ENCODE measurements at regions not wholly inside any gene's neighbourhood (a gene's known extent, or its start where the extent isn't known, plus 50 kb on each side); places are given as distances from the start of the nearest gene placed in this dataset.

DNA sequence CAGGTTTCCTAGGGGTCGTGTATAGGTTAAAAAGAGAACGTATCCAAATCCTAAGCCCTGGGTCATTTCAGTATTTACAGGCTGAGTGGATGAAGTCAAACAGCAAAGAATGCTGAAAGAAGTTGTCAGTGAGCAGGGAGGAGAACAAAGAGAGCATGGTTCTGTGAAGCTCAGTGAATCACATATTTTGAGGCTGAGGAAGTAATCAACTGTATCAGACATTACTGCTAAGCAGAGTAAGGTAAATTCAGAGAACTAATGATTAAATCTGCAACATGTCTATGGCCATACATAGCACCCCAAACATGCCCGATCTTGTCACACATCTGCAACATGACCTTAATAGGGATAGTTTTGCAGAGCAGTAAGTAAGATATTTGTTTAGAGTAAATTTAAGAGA is 1130.3 kb downstream of the RAPGEF2 start:
- TF ChIP-seq POLR2AphosphoS5 (IDR thresholded peaks at IDR 0.05; ENCODE audit: borderline replicate concordance, low read depth, low read length) (no peak), EZH2 (IDR thresholded peaks at IDR 0.05) (no peak)
